H9 (cell line): ENCODE measurements at regions not wholly inside any gene's neighbourhood (a gene's known extent, or its start where the extent isn't known, plus 50 kb on each side); places are given as distances from the start of the nearest gene placed in this dataset.

Experiments used
- DNase-seq: peaks from one replicate; pipeline ENCODE4 v3.0.0-alpha.2; 2017
- H2AFZ ChIP-seq: one replicate; pipeline ENCODE4 v1.6.1; 2013; ENCODE audit warnings: mild to moderate bottlenecking, low read length, control low read depth, moderate library complexity
- H2AK5ac ChIP-seq: 2 replicates; pipeline ENCODE4 v1.6.1; 2013; ENCODE audit warnings: low read length, control low read depth, mixed read lengths; ENCODE audit not compliant: insufficient read length
- H2BK120ac ChIP-seq: one replicate; pipeline ENCODE4 v1.6.1; 2013; ENCODE audit warnings: low read depth, mild to moderate bottlenecking, low read length, control low read depth, inconsistent platforms; ENCODE audit not compliant: poor library complexity, severe bottlenecking
- H2BK12ac ChIP-seq: 2 replicates; pipeline ENCODE4 v1.6.1; 2013; ENCODE audit warnings: low read length, control low read depth, mixed read lengths, low read depth; ENCODE audit not compliant: insufficient read length
- H2BK15ac ChIP-seq: 2 replicates; pipeline ENCODE4 v1.6.1; 2013; ENCODE audit warnings: low read depth, low read length, control low read depth
- H2BK20ac ChIP-seq: one replicate; pipeline ENCODE4 v1.6.1; 2013; ENCODE audit warnings: low read depth, mild to moderate bottlenecking, low read length, control low read depth, inconsistent platforms; ENCODE audit not compliant: poor library complexity, severe bottlenecking
- H2BK5ac ChIP-seq: 2 replicates; pipeline ENCODE4 v1.6.1; 2013; ENCODE audit warnings: low read length, control low read depth, mixed read lengths; ENCODE audit not compliant: insufficient read length
- H3K14ac ChIP-seq: 2 replicates; pipeline ENCODE4 v1.6.1; 2013; ENCODE audit warnings: low read length, control low read depth; ENCODE audit not compliant: insufficient read depth
- H3K18ac ChIP-seq: 2 replicates; pipeline ENCODE4 v1.6.1; 2013; ENCODE audit warnings: low read depth, mild to moderate bottlenecking, mixed read lengths, low read length, control low read depth; ENCODE audit not compliant: insufficient read length
- H3K23ac ChIP-seq: 2 replicates; pipeline ENCODE4 v1.6.1; 2013; ENCODE audit warnings: low read length, control low read depth, mixed read lengths, low read depth; ENCODE audit not compliant: insufficient read length
- H3K23me2 ChIP-seq: 2 replicates; pipeline ENCODE4 v1.6.1; 2013; ENCODE audit warnings: low read depth, mild to moderate bottlenecking, mixed read lengths, low read length, control low read depth; ENCODE audit not compliant: insufficient read length, poor library complexity, severe bottlenecking
- H3K27ac ChIP-seq: 2 replicates; pipeline ENCODE4 v1.5.1; 2013; ENCODE audit warnings: low read length, control low read depth, mixed read lengths, low read depth; ENCODE audit not compliant: insufficient read length
- H3K27me3 ChIP-seq: 2 replicates; pipeline ENCODE4 v1.6.1; 2013; ENCODE audit warnings: low read length, control low read depth, inconsistent platforms; ENCODE audit not compliant: insufficient read depth
- H3K4ac ChIP-seq: 2 replicates; pipeline ENCODE4 v1.6.1; 2013; ENCODE audit warnings: low read depth, mild to moderate bottlenecking, control low read depth, inconsistent platforms, low read length, moderate library complexity
- H3K4me1 ChIP-seq: 2 replicates; pipeline ENCODE4 v1.6.1; 2013; ENCODE audit warnings: low read length, control low read depth, inconsistent platforms; ENCODE audit not compliant: insufficient read depth
- H3K4me2 ChIP-seq: 2 replicates; pipeline ENCODE4 v1.6.1; 2013; ENCODE audit warnings: low read length, control low read depth, mixed read lengths; ENCODE audit not compliant: insufficient read length, insufficient read depth
- H3K56ac ChIP-seq: 2 replicates; pipeline ENCODE4 v1.6.1; 2013; ENCODE audit warnings: low read depth, mild to moderate bottlenecking, mixed read lengths, low read length, control low read depth; ENCODE audit not compliant: insufficient read length
- H3K79me1 ChIP-seq: 2 replicates; pipeline ENCODE4 v1.6.1; 2013; ENCODE audit warnings: low read depth, mild to moderate bottlenecking, moderate library complexity, low read length, control low read depth, inconsistent platforms; ENCODE audit not compliant: insufficient read depth, poor library complexity, severe bottlenecking
- H3K79me2 ChIP-seq: 2 replicates; pipeline ENCODE4 v1.6.1; 2013; ENCODE audit warnings: low read length, control low read depth, inconsistent platforms; ENCODE audit not compliant: insufficient read depth
- H3K9ac ChIP-seq: 2 replicates; pipeline ENCODE4 v1.6.1; 2013; ENCODE audit warnings: low read length, control low read depth, mixed read lengths; ENCODE audit not compliant: insufficient read length; ENCODE audit errors: extremely low read depth
- H3K9me3 ChIP-seq: one replicate; pipeline ENCODE4 v1.6.1; 2013; ENCODE audit warnings: low read depth, low read length, inconsistent platforms; ENCODE audit not compliant: control insufficient read depth
- H3T11ph ChIP-seq: one replicate; pipeline ENCODE4 v1.6.1; 2013; ENCODE audit warnings: mild to moderate bottlenecking, low read length, control low read depth, inconsistent platforms
- H4K20me1 ChIP-seq: one replicate; pipeline ENCODE4 v1.6.1; 2013; ENCODE audit not compliant: control insufficient read depth, insufficient read length, insufficient read depth
- H4K5ac ChIP-seq: 2 replicates; pipeline ENCODE4 v1.6.1; 2013; ENCODE audit warnings: low read depth, mild to moderate bottlenecking, mixed read lengths, low read length, control low read depth; ENCODE audit not compliant: insufficient read length
- H4K8ac ChIP-seq: replicated peaks from 2 replicates; pipeline ENCODE4 v1.6.1; 2013; ENCODE audit warnings: low read length, control low read depth, mixed read lengths, low read depth; ENCODE audit not compliant: insufficient read length
- H4K91ac ChIP-seq: 2 replicates; pipeline ENCODE4 v1.6.1; 2013; ENCODE audit warnings: low read depth, mild to moderate bottlenecking, moderate library complexity, mixed read lengths, low read length, control low read depth; ENCODE audit not compliant: insufficient read length
- H3K27ac Mint-ChIP-seq, 3 experiments: 2 replicates in 2 of 3; 3 replicates in 1 of 3; pipeline ENCODE4 v1.8.0; 2020 to 2021; ENCODE audit warnings: mixed read lengths in 3 of 3, mild to moderate bottlenecking in 1 of 3, moderate library complexity in 1 of 3
- H3K27me3 Mint-ChIP-seq: 2 replicates; pipeline ENCODE4 v1.8.0; 2021; ENCODE audit warnings: low read depth, mild to moderate bottlenecking, moderate library complexity, mixed read lengths
- H3K36me3 Mint-ChIP-seq, 3 experiments: 2 replicates in 2 of 3; 3 replicates in 1 of 3; pipeline ENCODE4 v1.8.0; 2020 to 2021; ENCODE audit warnings: low read depth in 3 of 3, mixed read lengths in 3 of 3; ENCODE audit not compliant: insufficient read depth in 1 of 3
- H3K4me1 Mint-ChIP-seq, 2 experiments: 2 replicates each; pipeline ENCODE4 v1.8.0; 2020; ENCODE audit warnings: mixed read lengths in 2 of 2
- H3K4me3 Mint-ChIP-seq, 2 experiments: 2 replicates in 1 of 2; 3 replicates in 1 of 2; pipeline ENCODE4 v1.8.0; 2020 to 2021; ENCODE audit warnings: mild to moderate bottlenecking in 2 of 2, mixed read lengths in 2 of 2, moderate library complexity in 1 of 2
- H3K9me3 Mint-ChIP-seq, 2 experiments: 2 replicates in 1 of 2; 3 replicates in 1 of 2; pipeline ENCODE4 v1.8.0; 2020; ENCODE audit warnings: mild to moderate bottlenecking in 2 of 2, mixed read lengths in 2 of 2, moderate library complexity in 1 of 2
- CTCF ChIP-seq: fragments of 200-600 bp; sonication (generic); conservative IDR thresholded peaks from 3 replicates; pipeline ENCODE4 v1.8.0; 2021; ENCODE audit warnings: antibody characterized with exemption, mild to moderate bottlenecking
- WGBS: extraction: QIAGEN DNeasy Blood & Tissue Kit; methylation state at CpG from one replicate; pipeline ENCODE4 v1.1.7; 2013; ENCODE audit warnings: missing lambda C conversion rate, low lambda C conversion rate, mixed read lengths; ENCODE audit not compliant: insufficient read length; ENCODE audit errors: extremely low coverage; 5-methylcytosine and 5-hydroxymethylcytosine counted together

DNA sequence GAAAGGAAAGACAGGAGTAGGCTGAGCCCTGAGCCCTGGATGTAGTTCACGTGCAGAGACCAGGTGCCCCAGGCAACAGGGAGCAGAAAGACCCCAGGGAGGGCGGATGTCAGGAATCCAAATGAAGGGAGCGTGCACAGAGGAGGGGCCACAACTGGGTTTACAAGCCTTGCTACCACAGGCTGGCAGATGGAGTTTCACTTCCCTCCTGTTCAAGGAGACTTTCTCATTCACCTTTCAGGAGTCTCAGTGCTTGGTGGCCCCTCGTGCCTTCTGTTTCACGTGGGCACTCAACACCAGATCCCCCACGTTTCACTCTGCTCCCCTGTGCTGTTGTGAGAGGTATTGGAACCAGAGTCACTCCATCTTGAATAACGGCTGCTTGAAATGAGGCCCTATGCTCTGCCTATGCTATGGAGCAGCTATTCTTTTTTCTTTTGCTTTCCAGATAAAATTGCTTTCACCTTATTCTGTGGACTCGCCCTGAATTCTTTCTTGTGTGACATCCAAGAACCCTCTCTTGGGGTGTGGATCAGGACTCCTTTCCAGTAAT is 601.4 kb upstream of the IGFBP3 start:
- H4K91ac ChIP-seq = no peak overlapping the region
- no peaks in the 10 kb centered on the region for H3K79me2 ChIP-seq
- no peak overlapping the region for H3K23ac ChIP-seq
- no peak overlapping the region for H3K56ac ChIP-seq
- no peak overlapping the region for H3K4me3 Mint-ChIP-seq
- H3K9me3 ChIP-seq = no peaks in the 10 kb centered on the region
- H3K4me1 ChIP-seq = no peaks in the 10 kb centered on the region
- peaks cover 1% of the 10 kb centered on the region; the same call in 1 of the 2 replicates for H3K27me3 Mint-ChIP-seq
- no peak overlapping the region for H3K14ac ChIP-seq
- H3K27ac ChIP-seq = no peak overlapping the region
- H3K4ac ChIP-seq = no peak overlapping the region
- no peak overlapping the region for H2BK15ac ChIP-seq
- H2BK5ac ChIP-seq = no peak overlapping the region
- no peak overlapping the region for H3K18ac ChIP-seq
- H4K20me1 ChIP-seq = no peaks in the 10 kb centered on the region
- H3K4me2 ChIP-seq = no peak overlapping the region
- H2AK5ac ChIP-seq = no peak overlapping the region
- H3K79me1 ChIP-seq = no peaks in the 10 kb centered on the region
- no peaks in the 10 kb centered on the region for H3K27me3 ChIP-seq
- no peak overlapping the region for H3T11ph ChIP-seq
- no peak for DNase-seq
- H4K5ac ChIP-seq = no peak overlapping the region
- no peaks in the 10 kb centered on the region for H3K4me1 Mint-ChIP-seq
- WGBS = no CpG with 5 or more reads among the region's 8 CpGs
- no peak overlapping the region for H4K8ac ChIP-seq
- no peak overlapping the region for H2BK12ac ChIP-seq
- no peak for TF ChIP-seq CTCF
- no peak overlapping the region for H2AFZ ChIP-seq
- no peak overlapping the region for H3K9ac ChIP-seq
- no peak overlapping the region for H2BK120ac ChIP-seq
- no peak overlapping the region for H3K27ac Mint-ChIP-seq
- no peak overlapping the region for H2BK20ac ChIP-seq
- H3K36me3 Mint-ChIP-seq = peaks cover 0 to 4% (median 2%) of the 10 kb centered on the region in 3 experiments; a peak in 2 of 7 replicates
- no peaks in the 10 kb centered on the region for H3K23me2 ChIP-seq
- H3K9me3 Mint-ChIP-seq = peaks cover 0 to 4% of the 10 kb centered on the region in 2 experiments; a peak in 4 of 5 replicates
